ENCODE measurements at regions not wholly inside any gene's neighbourhood (a gene's known extent, or its start where the extent isn't known, plus 50 kb on each side); places are given as distances from the start of the nearest gene placed in this dataset.

- no peak overlapping the region for H3K4me3 ChIP-seq (ENCODE audit: low read length)
- DNase-seq (ENCODE audit: low read depth): no peak
- no peak for TF ChIP-seq CTCF (IDR thresholded peaks at IDR 0.05; ENCODE audit: insufficient read depth, low read depth, low read length, missing control alignments)
Measured at GRCh38 chr17:55846745-55847144, 95.9 kb downstream of the PCTP start.

- no peak overlapping the region for H3K4me3 ChIP-seq (ENCODE audit: low read length)
- TF ChIP-seq CTCF (IDR thresholded peaks at IDR 0.05; ENCODE audit: insufficient read depth, low read depth, low read length, missing control alignments): no peak
- DNase-seq (ENCODE audit: low read depth): no peak
Measured at GRCh38 chr17:55852734-55853133, 101.9 kb downstream of the PCTP start.

GRCh38 chr17:55859301-55859795 is 108.5 kb downstream of the PCTP start:
- DNase-seq (ENCODE audit: low read depth): no peak
- no peak for TF ChIP-seq CTCF (IDR thresholded peaks at IDR 0.05; ENCODE audit: insufficient read depth, low read depth, low read length, missing control alignments)
- H3K4me3 ChIP-seq (ENCODE audit: low read length): no peak overlapping the region

- no peak overlapping the region for H3K4me3 ChIP-seq (ENCODE audit: low read length)
- TF ChIP-seq CTCF (IDR thresholded peaks at IDR 0.05; ENCODE audit: insufficient read depth, low read depth, low read length, missing control alignments): no peak
- DNase-seq (ENCODE audit: low read depth): peak; percentile 4
Measured at GRCh38 chr17:55865072-55865762, 114.4 kb downstream of the PCTP start.

GRCh38 chr17:55870044-55870443 is 119.2 kb downstream of the PCTP start:
- DNase-seq (ENCODE audit: low read depth): no peak
- no peak overlapping the region for H3K4me3 ChIP-seq (ENCODE audit: low read length)
- TF ChIP-seq CTCF (IDR thresholded peaks at IDR 0.05; ENCODE audit: insufficient read depth, low read depth, low read length, missing control alignments): no peak

- H3K4me3 ChIP-seq (ENCODE audit: low read length): no peak overlapping the region
- TF ChIP-seq CTCF (IDR thresholded peaks at IDR 0.05; ENCODE audit: insufficient read depth, low read depth, low read length, missing control alignments): no peak
- no peak for DNase-seq (ENCODE audit: low read depth)
Measured at GRCh38 chr17:55872374-55872773, 121.5 kb downstream of the PCTP start.
